ENCODE measurements at regions not wholly inside any gene's neighbourhood (a gene's known extent, or its start where the extent isn't known, plus 50 kb on each side); places are given as distances from the start of the nearest gene placed in this dataset.

DNA sequence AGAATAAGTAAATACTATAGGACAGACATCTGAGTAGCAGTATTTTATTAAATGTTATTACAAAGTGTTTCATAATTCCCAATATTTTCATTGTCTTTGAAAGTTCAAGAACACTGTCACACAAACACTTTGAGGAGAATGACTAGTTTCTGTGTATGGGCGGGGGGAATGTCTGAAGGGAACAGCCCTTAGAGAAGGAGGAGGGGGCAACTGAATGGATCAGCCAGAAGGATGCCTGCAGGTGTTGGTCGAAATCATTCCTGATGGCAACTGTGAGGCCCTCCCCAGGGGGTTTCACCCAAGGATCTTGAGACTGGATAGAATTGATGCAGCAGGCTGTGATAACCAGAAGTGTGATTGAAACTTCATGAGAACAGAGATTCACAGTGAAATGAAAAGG lies 223.2 kb upstream of the C1orf87 start:
- Histone ChIP-seq H3K79me1 (ENCODE audit: low read depth, low read length) (no peaks in the 10 kb centered on the region), H3K36me3 (replicated peaks in 1 of 2; ENCODE audit: control insufficient read depth in 2 of 2, insufficient read depth in 2 of 2, low read length in 2 of 2) (no peaks in the 10 kb centered on the region), H3K23ac (ENCODE audit: low read depth, low read length, poor library complexity) (no peak overlapping the region), H2BK120ac (ENCODE audit: low read depth, low read length) (no peak overlapping the region), H2AFZ (ENCODE audit: low read length) (no peak overlapping the region), H3K27me3 (ENCODE audit: control insufficient read depth in 3 of 3, insufficient read depth in 3 of 3, low read depth in 1 of 3, low read length in 3 of 3) (no peaks in the 10 kb centered on the region), H3K14ac (ENCODE audit: low read length) (no peak overlapping the region), H3K4ac (ENCODE audit: low read length) (no peak overlapping the region), H3K18ac (ENCODE audit: low read length) (no peak overlapping the region), H2BK12ac (ENCODE audit: low read length) (no peak overlapping the region), H3K4me2 (ENCODE audit: insufficient read depth, low read length, poor library complexity, severe bottlenecking) (no peak overlapping the region), H3K9ac (ENCODE audit: low read depth, low read length, poor library complexity) (no peak overlapping the region), H2BK15ac (ENCODE audit: low read length) (no peak overlapping the region), H4K91ac (ENCODE audit: low read depth, low read length, poor library complexity) (no peak overlapping the region), H2AK5ac (ENCODE audit: low read depth, low read length) (no peak overlapping the region), H2BK5ac (ENCODE audit: low read length) (no peak overlapping the region), H3K9me3 (replicated peaks in 1 of 2; ENCODE audit: control insufficient read depth in 2 of 2, insufficient read depth in 1 of 2, low read depth in 1 of 2, low read length in 2 of 2) (no peaks in the 10 kb centered on the region), H3K27ac (replicated peaks; ENCODE audit: low read length) (no peak overlapping the region), H3K4me3 (ENCODE audit: low read length in 2 of 2) (peak overlapping the region in 1 of 2 donors; percentile 48), H4K8ac (ENCODE audit: low read depth, low read length) (no peak overlapping the region), H3K4me1 (ENCODE audit: control insufficient read depth in 2 of 2, insufficient read depth in 1 of 2, low read depth in 1 of 2, low read length in 2 of 2) (no peaks in the 10 kb centered on the region)
- WGBS, 2 donors (ENCODE audit: extremely low coverage in 2 of 2, insufficient read length in 2 of 2, insufficient replicate concordance in 1 of 2) = no CpG with 5 or more reads among the region's 2 CpGs
- no peak for DNase-seq (ENCODE audit: low spot score)

DNA sequence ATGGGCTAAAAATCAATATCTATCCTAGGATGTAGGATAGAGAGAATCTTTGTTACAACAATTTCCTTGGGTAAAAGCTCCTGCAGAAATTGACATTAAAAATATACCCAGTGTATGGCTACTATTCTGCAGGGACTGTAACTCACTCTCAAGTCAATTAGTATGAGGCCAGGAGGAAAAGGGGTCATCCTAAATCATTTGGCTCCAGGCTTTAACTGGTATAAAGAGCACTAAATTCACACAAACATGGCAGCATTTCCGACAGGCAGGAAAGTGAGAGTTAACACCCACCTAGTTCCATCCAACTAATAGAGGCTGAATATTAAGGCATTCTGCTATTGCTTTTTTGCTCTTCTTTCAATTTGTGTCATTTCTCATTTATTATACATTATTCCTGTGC lies 218.6 kb upstream of the C1orf87 start:
- Histone ChIP-seq H2AK5ac (ENCODE audit: low read depth, low read length) (no peak overlapping the region), H3K27me3 (ENCODE audit: control insufficient read depth in 3 of 3, insufficient read depth in 3 of 3, low read depth in 1 of 3, low read length in 3 of 3) (no peaks in the 10 kb centered on the region), H3K23ac (ENCODE audit: low read depth, low read length, poor library complexity) (no peak overlapping the region), H3K27ac (replicated peaks; ENCODE audit: low read length) (no peak overlapping the region), H2BK5ac (ENCODE audit: low read length) (no peak overlapping the region), H4K8ac (ENCODE audit: low read depth, low read length) (no peak overlapping the region), H2BK12ac (ENCODE audit: low read length) (no peak overlapping the region), H3K4ac (ENCODE audit: low read length) (no peak overlapping the region), H4K91ac (ENCODE audit: low read depth, low read length, poor library complexity) (no peak overlapping the region), H3K79me1 (ENCODE audit: low read depth, low read length) (no peaks in the 10 kb centered on the region), H2AFZ (ENCODE audit: low read length) (no peak overlapping the region), H3K4me3 (ENCODE audit: low read length in 2 of 2) (no peak overlapping the region), H3K14ac (ENCODE audit: low read length) (no peak overlapping the region), H3K9me3 (replicated peaks in 1 of 2; ENCODE audit: control insufficient read depth in 2 of 2, insufficient read depth in 1 of 2, low read depth in 1 of 2, low read length in 2 of 2) (no peaks in the 10 kb centered on the region), H3K4me2 (ENCODE audit: insufficient read depth, low read length, poor library complexity, severe bottlenecking) (no peak overlapping the region), H2BK15ac (ENCODE audit: low read length) (no peak overlapping the region), H3K9ac (ENCODE audit: low read depth, low read length, poor library complexity) (no peak overlapping the region), H3K36me3 (replicated peaks in 1 of 2; ENCODE audit: control insufficient read depth in 2 of 2, insufficient read depth in 2 of 2, low read length in 2 of 2) (no peaks in the 10 kb centered on the region), H3K4me1 (ENCODE audit: control insufficient read depth in 2 of 2, insufficient read depth in 1 of 2, low read depth in 1 of 2, low read length in 2 of 2) (no peaks in the 10 kb centered on the region), H3K18ac (ENCODE audit: low read length) (no peak overlapping the region), H2BK120ac (ENCODE audit: low read depth, low read length) (no peak overlapping the region)
- no CpG with 5 or more reads among the region's 1 CpG for WGBS, 2 donors (ENCODE audit: extremely low coverage in 2 of 2, insufficient read length in 2 of 2, insufficient replicate concordance in 1 of 2)
- no peak for DNase-seq (ENCODE audit: low spot score)

DNA sequence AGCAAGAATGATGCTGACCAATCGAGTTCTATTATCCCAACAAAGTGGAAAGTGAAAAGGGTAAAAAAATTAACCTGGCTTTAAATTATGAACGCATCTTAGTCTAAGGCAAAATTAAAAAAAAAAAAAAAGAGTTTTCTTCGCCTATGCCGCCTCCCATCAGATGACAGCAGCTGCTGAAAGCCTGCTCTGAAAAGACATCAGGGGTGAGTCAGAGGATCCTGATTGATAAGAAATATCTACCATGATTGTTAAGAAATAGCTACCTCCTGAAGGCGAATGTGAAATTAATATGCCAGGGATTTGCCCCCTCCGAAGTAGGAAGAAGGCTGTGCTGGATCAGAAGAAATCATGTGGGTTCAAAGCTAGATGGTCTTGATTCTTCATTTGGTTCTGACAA lies 216.8 kb upstream of the C1orf87 start:
- Histone ChIP-seq H3K4me1 (ENCODE audit: control insufficient read depth in 2 of 2, insufficient read depth in 1 of 2, low read depth in 1 of 2, low read length in 2 of 2) (no peaks in the 10 kb centered on the region), H2AFZ (ENCODE audit: low read length) (no peak overlapping the region), H3K27me3 (ENCODE audit: control insufficient read depth in 3 of 3, insufficient read depth in 3 of 3, low read depth in 1 of 3, low read length in 3 of 3) (no peaks in the 10 kb centered on the region), H2BK15ac (ENCODE audit: low read length) (no peak overlapping the region), H4K8ac (ENCODE audit: low read depth, low read length) (no peak overlapping the region), H3K4ac (ENCODE audit: low read length) (no peak overlapping the region), H3K14ac (ENCODE audit: low read length) (no peak overlapping the region), H3K23ac (ENCODE audit: low read depth, low read length, poor library complexity) (no peak overlapping the region), H4K91ac (ENCODE audit: low read depth, low read length, poor library complexity) (no peak overlapping the region), H3K18ac (ENCODE audit: low read length) (no peak overlapping the region), H2BK120ac (ENCODE audit: low read depth, low read length) (no peak overlapping the region), H3K9ac (ENCODE audit: low read depth, low read length, poor library complexity) (no peak overlapping the region), H2BK12ac (ENCODE audit: low read length) (no peak overlapping the region), H3K9me3 (replicated peaks in 1 of 2; ENCODE audit: control insufficient read depth in 2 of 2, insufficient read depth in 1 of 2, low read depth in 1 of 2, low read length in 2 of 2) (no peaks in the 10 kb centered on the region), H3K27ac (replicated peaks; ENCODE audit: low read length) (no peak overlapping the region), H2AK5ac (ENCODE audit: low read depth, low read length) (no peak overlapping the region), H3K79me1 (ENCODE audit: low read depth, low read length) (no peaks in the 10 kb centered on the region), H3K36me3 (replicated peaks in 1 of 2; ENCODE audit: control insufficient read depth in 2 of 2, insufficient read depth in 2 of 2, low read length in 2 of 2) (no peaks in the 10 kb centered on the region), H3K4me2 (ENCODE audit: insufficient read depth, low read length, poor library complexity, severe bottlenecking) (no peak overlapping the region), H3K4me3 (ENCODE audit: low read length in 2 of 2) (no peak overlapping the region), H2BK5ac (ENCODE audit: low read length) (no peak overlapping the region)
- no peak for DNase-seq (ENCODE audit: low spot score)
- no CpG with 5 or more reads among the region's 6 CpGs for WGBS, 2 donors (ENCODE audit: extremely low coverage in 2 of 2, insufficient read length in 2 of 2, insufficient replicate concordance in 1 of 2)

DNA sequence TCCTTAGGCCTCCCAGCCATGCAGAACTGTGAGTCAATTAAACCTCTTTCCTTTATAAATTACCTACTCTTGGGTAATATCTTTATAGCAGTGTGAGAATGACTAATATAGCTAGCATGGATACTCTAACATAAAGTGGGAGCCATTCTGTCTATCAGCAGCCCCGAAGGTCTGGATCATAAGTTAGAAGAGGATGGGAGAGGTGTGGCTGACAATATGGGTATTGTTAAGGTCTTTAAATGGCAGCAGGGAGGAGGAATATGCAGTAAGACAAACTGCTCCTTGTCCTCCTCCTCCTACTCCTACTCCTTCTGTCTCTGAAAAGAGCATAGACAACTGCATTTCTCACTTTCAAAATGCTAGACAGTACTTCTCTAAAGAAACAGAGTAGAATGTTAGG lies 214.0 kb upstream of the C1orf87 start:
- H2BK120ac ChIP-seq (ENCODE audit: low read depth, low read length) = no peak overlapping the region
- H3K4me1 ChIP-seq (ENCODE audit: control insufficient read depth in 2 of 2, insufficient read depth in 1 of 2, low read depth in 1 of 2, low read length in 2 of 2) = no peaks in the 10 kb centered on the region
- H4K8ac ChIP-seq (ENCODE audit: low read depth, low read length) = no peak overlapping the region
- H3K4ac ChIP-seq (ENCODE audit: low read length) = no peak overlapping the region
- DNase-seq (ENCODE audit: low spot score) = no peak
- no peak overlapping the region for H3K18ac ChIP-seq (ENCODE audit: low read length)
- H3K4me2 ChIP-seq (ENCODE audit: insufficient read depth, low read length, poor library complexity, severe bottlenecking) = no peak overlapping the region
- H3K9me3 ChIP-seq (replicated peaks in 1 of 2; ENCODE audit: control insufficient read depth in 2 of 2, insufficient read depth in 1 of 2, low read depth in 1 of 2, low read length in 2 of 2) = no peaks in the 10 kb centered on the region
- H3K4me3 ChIP-seq (ENCODE audit: low read length in 2 of 2) = no peak overlapping the region
- H3K14ac ChIP-seq (ENCODE audit: low read length) = no peak overlapping the region
- no peak overlapping the region for H2AK5ac ChIP-seq (ENCODE audit: low read depth, low read length)
- no peaks in the 10 kb centered on the region for H3K27me3 ChIP-seq (ENCODE audit: control insufficient read depth in 3 of 3, insufficient read depth in 3 of 3, low read depth in 1 of 3, low read length in 3 of 3)
- H2BK12ac ChIP-seq (ENCODE audit: low read length) = no peak overlapping the region
- H2BK15ac ChIP-seq (ENCODE audit: low read length) = no peak overlapping the region
- WGBS, 2 donors (ENCODE audit: extremely low coverage in 2 of 2, insufficient read length in 2 of 2, insufficient replicate concordance in 1 of 2) = no CpG with 5 or more reads among the region's 1 CpG
- H2AFZ ChIP-seq (ENCODE audit: low read length) = no peak overlapping the region
- no peak overlapping the region for H4K91ac ChIP-seq (ENCODE audit: low read depth, low read length, poor library complexity)
- H3K27ac ChIP-seq (replicated peaks; ENCODE audit: low read length) = no peak overlapping the region
- no peaks in the 10 kb centered on the region for H3K36me3 ChIP-seq (replicated peaks in 1 of 2; ENCODE audit: control insufficient read depth in 2 of 2, insufficient read depth in 2 of 2, low read length in 2 of 2)
- H3K9ac ChIP-seq (ENCODE audit: low read depth, low read length, poor library complexity) = no peak overlapping the region
- H3K23ac ChIP-seq (ENCODE audit: low read depth, low read length, poor library complexity) = no peak overlapping the region
- no peaks in the 10 kb centered on the region for H3K79me1 ChIP-seq (ENCODE audit: low read depth, low read length)
- H2BK5ac ChIP-seq (ENCODE audit: low read length) = no peak overlapping the region
